Right cardiac atrium (tissue), 5 donors: ENCODE measurements at regions not wholly inside any gene's neighbourhood (a gene's known extent, or its start where the extent isn't known, plus 50 kb on each side); places are given as distances from the start of the nearest gene placed in this dataset.

Source experiments
- ATAC-seq, 2 donors: fragments of 200-7000 bp; cut with Tn5 transposase; one replicate each; pipeline versions ENCODE4 v1.8.0 to v1.9.1; 2020; ENCODE audit warnings: moderate library complexity in 2 of 2, mild to moderate bottlenecking in 1 of 2
- DNase-seq, 3 donors: peaks; one replicate each; pipeline ENCODE4 v3.0.0-alpha.2; 2020
- H3K27ac ChIP-seq: one replicate; pipeline ENCODE4 v1.5.1; 2013; ENCODE audit warnings: mild to moderate bottlenecking, low read length, control low read depth, moderate library complexity
- H3K27me3 ChIP-seq: one replicate; pipeline ENCODE4 v1.6.1; 2013; ENCODE audit not compliant: control insufficient read depth, insufficient read depth
- H3K4me1 ChIP-seq: one replicate; pipeline ENCODE4 v1.6.1; 2013; ENCODE audit warnings: low read length; ENCODE audit not compliant: control insufficient read depth, insufficient read depth
- H3K4me3 ChIP-seq: one replicate; pipeline ENCODE4 v1.5.1; 2013; ENCODE audit warnings: low read length, control low read depth
- H3K9me3 ChIP-seq: one replicate; pipeline ENCODE4 v1.6.1; 2013; ENCODE audit warnings: low read length; ENCODE audit not compliant: control insufficient read depth
- WGBS: extraction: QIAGEN DNeasy Blood & Tissue Kit; methylation state at CpG from one replicate; pipeline ENCODE4 v1.1.7; 2013; 5-methylcytosine and 5-hydroxymethylcytosine counted together
- intact Hi-C, 4 donors: fragments of 100-400 bp; cut with DNase I; formaldehyde crosslinking; loops; one replicate each; pipeline versions ENCODE4 v1.11.0 to v1.14.0; 2022 to 2023
- donor health status: healthy with polysubstance abuse.
- donor health status: DM: no; HTN: yes; CAD: no.
- donor health status: DM: no; HTN: no; CAD: no.
- donor health status: DM: no; HTN: yes; CAD: no; lungs with severe emphysema.
- donor health status: DM: yes; HTN: yes; CAD: no.

DNA sequence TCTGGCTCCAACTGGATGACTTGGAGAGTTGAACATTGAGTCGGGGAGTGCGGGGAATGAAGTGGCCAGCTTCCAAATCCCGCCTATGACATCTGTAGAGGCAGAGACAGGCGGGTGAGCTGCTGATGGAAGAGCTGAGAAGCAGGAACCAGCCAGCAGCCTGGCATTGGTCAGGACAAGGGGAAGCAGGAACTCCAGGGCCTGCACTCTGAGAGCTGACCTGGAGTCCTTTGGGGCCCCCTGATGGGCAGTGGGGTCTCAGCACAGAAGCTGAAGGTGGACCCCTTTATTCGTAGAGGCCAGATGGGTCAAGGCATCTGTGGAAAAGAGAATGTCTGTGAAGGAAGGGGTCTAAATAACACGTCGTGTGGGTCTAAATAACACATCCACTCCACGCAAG, 57.0 kb downstream of the SEC61G start:
- 82% methylated on average over 8 of the region's 8 CpGs for WGBS
- H3K27ac ChIP-seq: no peak overlapping the region
- ATAC-seq (no peak), DNase-seq (no peak)
- intact Hi-C loops: no loop called here
- no peaks in the 10 kb centered on the region for H3K4me1 ChIP-seq
- no peaks in the 10 kb centered on the region for H3K27me3 ChIP-seq
- H3K9me3 ChIP-seq: no peaks in the 10 kb centered on the region
- no peak overlapping the region for H3K4me3 ChIP-seq

DNA sequence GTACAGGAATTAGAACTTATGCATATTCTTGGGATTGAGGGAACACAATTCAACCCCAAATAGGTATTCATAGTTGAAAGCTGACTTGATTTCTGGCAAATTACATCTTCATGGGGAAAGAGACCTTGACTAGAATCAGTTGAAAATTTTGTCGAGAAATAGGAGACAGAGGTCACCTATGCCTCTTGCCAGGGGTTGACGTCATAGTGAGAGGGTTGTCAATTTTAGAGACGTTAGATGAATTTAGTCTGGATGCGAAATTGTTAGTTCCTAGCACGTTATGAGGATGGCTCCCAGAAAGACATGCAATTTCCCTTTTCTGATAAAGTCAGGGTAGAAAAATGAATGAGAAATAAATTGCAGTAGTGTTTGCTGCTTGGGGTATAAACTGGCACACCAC, 59.3 kb downstream of the SEC61G start:
- Histone ChIP-seq H3K27ac (no peak overlapping the region), H3K27me3 (no peaks in the 10 kb centered on the region), H3K9me3 (no peaks in the 10 kb centered on the region), H3K4me3 (no peak overlapping the region), H3K4me1 (no peaks in the 10 kb centered on the region)
- ATAC-seq: no peak
- intact Hi-C loops: no loop called here
- no peak for DNase-seq
- WGBS: 82% methylated on average over 5 of the region's 5 CpGs

DNA sequence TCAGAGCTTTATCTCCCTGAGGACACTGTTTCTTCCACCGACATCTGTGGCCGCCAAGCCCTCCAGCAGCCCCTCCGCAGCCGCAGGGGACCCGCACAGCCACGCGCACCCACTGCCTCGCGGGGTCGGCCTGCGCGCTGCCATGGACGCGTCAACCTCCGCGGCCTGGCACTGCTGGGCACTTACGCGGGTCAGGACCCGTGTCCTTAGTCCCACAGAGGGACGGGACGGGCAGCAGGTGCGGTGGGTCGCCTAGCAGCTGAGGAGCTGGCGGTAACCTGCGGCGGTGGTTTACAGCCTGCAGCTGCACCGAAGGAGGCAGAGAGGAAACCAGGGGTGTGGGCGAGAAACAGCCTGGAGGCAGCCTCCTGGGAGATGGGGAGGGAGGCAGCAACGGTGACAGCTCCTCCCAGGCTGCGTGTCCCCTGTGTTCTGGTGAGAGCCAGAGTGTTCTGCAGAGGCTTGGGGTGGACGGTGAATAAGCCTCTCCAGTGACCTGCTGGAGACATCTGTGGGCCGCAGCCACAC, 61.3 kb downstream of the SEC61G start:
- no peak overlapping the region for H3K4me3 ChIP-seq
- H3K4me1 ChIP-seq: no peaks in the 10 kb centered on the region
- intact Hi-C loops: no loop called here
- WGBS: 64% methylated on average over 32 of the region's 32 CpGs
- ATAC-seq (no peak), DNase-seq (no peak)
- no peaks in the 10 kb centered on the region for H3K27me3 ChIP-seq
- no peaks in the 10 kb centered on the region for H3K9me3 ChIP-seq
- H3K27ac ChIP-seq: no peak overlapping the region

DNA sequence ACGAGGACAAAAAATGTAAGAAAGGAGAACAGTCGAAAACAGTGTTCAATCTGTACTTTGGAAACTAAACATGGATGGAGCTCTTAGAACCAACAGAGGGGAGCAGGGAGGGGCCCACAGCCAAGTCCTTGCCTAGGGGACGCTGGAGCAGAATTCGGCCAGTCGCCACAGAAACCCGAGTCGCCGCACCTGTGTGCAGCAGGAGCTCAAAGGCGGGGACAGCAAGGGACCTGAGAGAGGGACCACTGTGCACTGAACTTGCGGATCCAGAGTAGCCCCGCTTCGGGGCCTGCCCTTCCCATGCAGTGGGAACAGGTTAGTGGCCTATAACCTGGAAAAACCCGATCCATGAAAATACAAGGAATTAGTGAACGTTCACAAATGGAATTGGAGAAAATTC, 68.1 kb downstream of the SEC61G start:
- Histone ChIP-seq H3K27me3 (no peaks in the 10 kb centered on the region), H3K9me3 (no peaks in the 10 kb centered on the region), H3K27ac (no peak overlapping the region), H3K4me3 (no peak overlapping the region), H3K4me1 (no peaks in the 10 kb centered on the region)
- WGBS: 88% methylated on average over 14 of the region's 14 CpGs
- ATAC-seq (no peak), DNase-seq (peak in 1 of 3 donors; percentile 12)
- intact Hi-C loops: no loop called here

DNA sequence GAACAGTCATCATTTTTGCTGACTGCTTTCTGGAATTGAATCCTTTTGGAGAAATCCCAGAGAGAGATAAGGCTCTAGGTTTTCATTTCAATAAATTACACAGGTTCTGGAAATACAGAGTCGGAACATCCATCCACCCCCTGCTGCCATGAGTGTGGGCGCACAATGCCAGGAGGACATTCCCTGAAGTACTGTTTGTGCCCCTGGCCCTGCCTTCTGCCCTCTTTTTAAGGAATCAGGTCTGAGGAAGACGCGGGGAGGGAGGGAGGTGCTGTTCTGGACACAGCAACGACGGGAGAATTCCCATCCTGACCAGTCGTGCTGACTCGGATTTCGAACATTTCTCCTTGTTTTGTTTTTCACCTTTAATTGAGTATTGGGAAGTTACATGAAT, 69.0 kb downstream of the SEC61G start:
- no peaks in the 10 kb centered on the region for H3K4me1 ChIP-seq
- DNase-seq (peak in 1 of 3 donors; percentile 22), ATAC-seq (no peak)
- H3K27ac ChIP-seq: no peak overlapping the region
- intact Hi-C loops: no loop called here
- 43% methylated on average over 9 of the region's 9 CpGs for WGBS
- H3K27me3 ChIP-seq: no peaks in the 10 kb centered on the region
- H3K4me3 ChIP-seq: no peak overlapping the region
- no peaks in the 10 kb centered on the region for H3K9me3 ChIP-seq

DNA sequence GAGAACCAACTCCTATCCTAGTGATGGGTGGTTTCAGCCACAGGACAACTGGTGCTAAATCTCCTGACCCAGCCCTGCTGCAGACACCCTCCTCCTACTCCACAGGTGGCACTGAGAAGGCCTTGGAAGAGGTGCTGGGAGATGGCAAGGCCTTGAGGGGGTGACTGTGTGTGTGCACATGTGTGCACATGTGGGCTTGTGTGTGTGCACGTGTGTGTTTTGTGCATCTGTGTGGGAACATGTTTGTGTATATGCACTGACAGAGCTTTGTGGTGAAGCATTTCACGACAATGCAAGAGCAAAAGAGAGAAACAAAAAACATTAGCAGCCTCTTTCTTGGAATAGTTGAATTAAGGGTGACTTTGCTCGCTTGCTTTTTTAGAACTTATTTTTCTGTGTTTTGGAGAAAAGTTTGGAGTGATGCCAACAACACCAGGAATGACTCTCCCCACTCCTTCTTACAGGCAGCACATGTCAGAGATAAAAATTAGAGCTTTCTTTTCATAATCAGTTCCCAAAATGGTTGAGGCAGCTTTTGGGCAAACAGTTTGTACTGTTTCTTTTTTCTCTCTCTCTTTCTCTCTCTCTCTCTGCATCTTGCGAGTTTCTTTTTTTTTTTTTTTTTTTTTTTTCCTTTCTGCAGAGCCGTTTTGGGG, 69.5 kb downstream of the SEC61G start:
- DNase-seq (no peak), ATAC-seq (no peak)
- Histone ChIP-seq H3K4me1 (no peaks in the 10 kb centered on the region), H3K27me3 (no peaks in the 10 kb centered on the region), H3K9me3 (no peaks in the 10 kb centered on the region), H3K4me3 (no peak overlapping the region), H3K27ac (no peak overlapping the region)
- intact Hi-C loops: no loop called here
- WGBS: 45% methylated on average over 5 of the region's 5 CpGs

DNA sequence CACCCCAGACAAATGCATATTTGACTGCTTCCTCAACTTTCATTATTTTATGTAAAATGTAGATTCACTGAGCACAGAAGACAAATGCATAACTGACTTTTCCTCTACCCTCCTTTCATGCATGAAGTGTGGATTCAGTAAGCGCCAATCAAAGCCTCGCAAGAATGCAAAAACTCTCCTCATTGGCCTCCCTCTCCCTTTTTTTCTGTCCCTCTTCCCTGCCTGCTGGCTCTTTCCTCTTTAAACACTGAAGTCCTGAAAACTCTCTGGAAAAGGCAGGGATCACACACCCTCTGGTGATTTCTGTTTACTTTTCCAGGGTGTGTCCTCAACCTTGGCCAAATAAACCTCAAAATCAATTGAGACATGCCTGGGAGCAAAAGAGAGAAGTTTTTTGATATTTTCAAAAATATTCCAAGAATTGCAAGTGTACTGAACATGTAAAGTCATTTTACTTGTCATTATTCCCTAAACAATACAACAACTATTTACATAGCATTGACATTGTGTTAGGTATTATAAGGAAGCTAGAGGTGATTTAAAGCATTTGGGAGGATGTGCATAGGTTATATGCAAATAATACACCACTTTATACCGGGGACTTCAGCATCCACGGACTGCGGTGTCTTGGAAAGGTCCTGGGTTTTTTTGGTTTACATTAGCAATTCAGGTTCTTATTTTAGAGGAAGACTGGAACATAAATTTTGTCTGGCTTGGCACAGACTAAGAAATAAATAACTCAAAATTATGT, 71.4 kb downstream of the SEC61G start:
- H3K27me3 ChIP-seq: no peaks in the 10 kb centered on the region
- H3K27ac ChIP-seq: no peak overlapping the region
- no peaks in the 10 kb centered on the region for H3K9me3 ChIP-seq
- H3K4me1 ChIP-seq: no peaks in the 10 kb centered on the region
- DNase-seq (no peak), ATAC-seq (no peak)
- H3K4me3 ChIP-seq: no peak overlapping the region
- WGBS: 79% methylated on average over 5 of the region's 5 CpGs
- intact Hi-C loops: no loop called here

DNA sequence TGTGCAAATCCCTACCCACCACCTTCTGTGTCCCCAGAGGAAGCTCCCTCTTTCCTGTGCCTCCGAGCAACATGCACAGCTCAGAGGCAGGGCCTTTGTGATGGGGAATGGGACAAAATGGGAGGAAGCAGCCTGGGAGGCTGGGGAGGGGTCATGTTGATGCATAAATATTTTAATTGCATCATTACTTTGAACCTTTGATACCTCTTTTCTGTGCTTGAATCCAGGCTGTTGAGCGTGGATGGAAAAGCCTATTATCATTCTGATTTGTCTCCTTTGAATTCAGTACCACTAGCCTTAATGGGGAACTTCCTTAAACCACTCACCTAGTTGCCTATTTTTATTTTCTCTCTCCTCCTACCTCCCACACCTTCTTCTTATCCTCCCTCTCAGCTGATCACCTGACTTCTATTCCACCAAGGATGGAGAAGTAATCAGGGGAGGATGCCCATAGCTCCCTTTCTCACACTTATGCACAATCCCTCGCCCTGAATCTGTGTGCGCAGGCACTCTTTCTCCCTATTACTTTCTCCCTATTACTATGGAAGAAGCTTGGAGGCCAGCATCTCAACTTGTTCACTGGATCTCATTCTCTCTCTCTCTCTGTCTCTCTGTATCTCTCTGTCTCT, 78.5 kb downstream of the SEC61G start:
- 65% methylated on average over 4 of the region's 4 CpGs for WGBS
- intact Hi-C loops: no loop called here
- no peak for ATAC-seq
- DNase-seq: no peak
- no peaks in the 10 kb centered on the region for H3K4me1 ChIP-seq
- H3K27ac ChIP-seq: no peak overlapping the region
- no peaks in the 10 kb centered on the region for H3K9me3 ChIP-seq
- H3K27me3 ChIP-seq: no peaks in the 10 kb centered on the region
- no peak overlapping the region for H3K4me3 ChIP-seq

DNA sequence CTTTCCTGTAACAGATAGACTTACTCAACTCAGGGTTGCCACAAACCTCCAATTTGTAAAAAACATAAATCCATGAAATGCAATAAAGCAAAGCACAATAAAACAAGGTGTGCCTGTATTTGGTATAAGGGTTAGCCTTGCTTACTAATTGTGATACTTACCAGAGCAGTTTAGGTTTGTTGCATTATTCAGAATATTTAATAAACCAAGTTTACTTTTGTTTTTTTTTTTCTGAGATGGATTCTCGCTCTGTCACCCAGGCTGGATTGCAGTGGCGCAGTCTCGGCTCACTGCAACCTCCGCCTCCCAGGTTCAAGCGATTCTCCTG, 79.6 kb downstream of the SEC61G start:
- ATAC-seq (no peak), DNase-seq (no peak)
- WGBS: 95% methylated on average over 5 of the region's 5 CpGs
- no peaks in the 10 kb centered on the region for H3K27me3 ChIP-seq
- H3K9me3 ChIP-seq: no peaks in the 10 kb centered on the region
- H3K27ac ChIP-seq: no peak overlapping the region
- H3K4me1 ChIP-seq: no peaks in the 10 kb centered on the region
- no peak overlapping the region for H3K4me3 ChIP-seq
- intact Hi-C loops: no loop called here

DNA sequence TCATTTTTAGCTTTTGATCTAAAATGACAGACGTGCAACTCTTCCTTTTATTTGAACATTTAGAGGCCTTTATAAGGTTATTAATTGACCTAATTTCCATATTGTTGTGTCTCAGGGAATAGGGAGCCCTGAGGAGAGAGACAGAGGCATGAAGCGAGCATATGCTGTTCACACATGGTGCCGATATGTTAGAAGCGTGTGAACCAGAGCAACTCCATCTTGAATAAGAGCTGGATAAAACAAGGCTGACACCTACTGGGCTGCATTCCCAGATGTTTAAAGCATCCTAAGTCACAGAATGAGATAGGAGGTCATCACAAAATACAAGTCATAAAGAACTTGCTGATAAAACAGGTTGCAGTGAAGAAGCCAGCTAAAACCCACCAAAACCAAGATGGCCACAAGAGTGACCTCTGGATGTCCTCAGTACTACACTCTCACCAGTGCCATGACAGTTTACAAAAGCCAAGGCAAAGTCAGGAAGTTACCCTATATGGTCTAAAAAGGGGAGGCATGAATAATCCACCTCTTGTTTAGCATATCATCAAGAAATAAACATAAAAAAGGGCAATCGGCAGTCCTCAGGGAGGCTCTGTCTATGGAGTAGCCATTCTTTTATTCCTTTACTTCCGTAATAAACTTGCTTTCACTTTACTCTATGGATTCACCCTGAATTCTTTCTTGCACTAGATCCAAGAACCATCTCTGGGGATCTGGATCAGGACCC, 80.1 kb downstream of the SEC61G start:
- ATAC-seq (no peak), DNase-seq (no peak)
- WGBS: 80% methylated on average over 6 of the region's 6 CpGs
- H3K9me3 ChIP-seq: no peaks in the 10 kb centered on the region
- no peak overlapping the region for H3K27ac ChIP-seq
- no peaks in the 10 kb centered on the region for H3K27me3 ChIP-seq
- H3K4me3 ChIP-seq: no peak overlapping the region
- no peaks in the 10 kb centered on the region for H3K4me1 ChIP-seq
- intact Hi-C loops: no loop called here

DNA sequence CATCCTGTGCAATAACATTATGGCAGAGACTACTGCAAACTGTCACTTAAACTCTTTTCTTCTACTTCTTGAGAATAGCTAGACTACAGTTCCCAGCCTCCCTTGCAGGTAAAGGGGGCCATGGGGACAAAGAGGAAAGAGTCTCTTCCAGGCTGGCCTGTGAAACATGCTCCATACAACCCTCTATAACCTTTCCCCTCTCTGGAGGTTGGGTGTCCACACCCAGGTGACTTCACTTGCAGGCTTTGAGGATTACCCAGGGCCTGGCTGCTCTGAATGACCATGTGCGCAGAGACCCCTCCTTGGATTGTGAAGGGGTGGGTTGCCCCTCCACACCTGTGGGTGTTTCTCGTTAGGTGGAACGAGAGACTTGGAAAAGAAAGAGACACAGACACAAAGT, 84.1 kb downstream of the SEC61G start:
- no peak overlapping the region for H3K27ac ChIP-seq
- DNase-seq (no peak), ATAC-seq (no peak)
- 89% methylated on average over 3 of the region's 3 CpGs for WGBS
- H3K27me3 ChIP-seq: no peaks in the 10 kb centered on the region
- no peaks in the 10 kb centered on the region for H3K9me3 ChIP-seq
- H3K4me3 ChIP-seq: no peak overlapping the region
- intact Hi-C loops: no loop called here
- H3K4me1 ChIP-seq: no peaks in the 10 kb centered on the region
